ENCODE measurements at regions not wholly inside any gene's neighbourhood (a gene's known extent, or its start where the extent isn't known, plus 50 kb on each side); places are given as distances from the start of the nearest gene placed in this dataset.

GRCh38 chr15:93488296-93488713 is 399.3 kb upstream of the RGMA start:
- TF ChIP-seq POLR2A (IDR thresholded peaks at IDR 0.05) (no peak), EP300 (IDR thresholded peaks at IDR 0.05; ENCODE audit: low read depth) (no peak)
- TF ChIP-seq, protein P1, sequence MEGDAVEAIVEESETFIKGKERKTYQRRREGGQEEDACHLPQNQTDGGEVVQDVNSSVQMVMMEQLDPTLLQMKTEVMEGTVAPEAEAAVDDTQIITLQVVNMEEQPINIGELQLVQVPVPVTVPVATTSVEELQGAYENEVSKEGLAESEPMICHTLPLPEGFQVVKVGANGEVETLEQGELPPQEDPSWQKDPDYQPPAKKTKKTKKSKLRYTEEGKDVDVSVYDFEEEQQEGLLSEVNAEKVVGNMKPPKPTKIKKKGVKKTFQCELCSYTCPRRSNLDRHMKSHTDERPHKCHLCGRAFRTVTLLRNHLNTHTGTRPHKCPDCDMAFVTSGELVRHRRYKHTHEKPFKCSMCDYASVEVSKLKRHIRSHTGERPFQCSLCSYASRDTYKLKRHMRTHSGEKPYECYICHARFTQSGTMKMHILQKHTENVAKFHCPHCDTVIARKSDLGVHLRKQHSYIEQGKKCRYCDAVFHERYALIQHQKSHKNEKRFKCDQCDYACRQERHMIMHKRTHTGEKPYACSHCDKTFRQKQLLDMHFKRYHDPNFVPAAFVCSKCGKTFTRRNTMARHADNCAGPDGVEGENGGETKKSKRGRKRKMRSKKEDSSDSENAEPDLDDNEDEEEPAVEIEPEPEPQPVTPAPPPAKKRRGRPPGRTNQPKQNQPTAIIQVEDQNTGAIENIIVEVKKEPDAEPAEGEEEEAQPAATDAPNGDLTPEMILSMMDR (IDR thresholded peaks at IDR 0.05): no peak
